ENCODE measurements at regions not wholly inside any gene's neighbourhood (a gene's known extent, or its start where the extent isn't known, plus 50 kb on each side); places are given as distances from the start of the nearest gene placed in this dataset.

DNA sequence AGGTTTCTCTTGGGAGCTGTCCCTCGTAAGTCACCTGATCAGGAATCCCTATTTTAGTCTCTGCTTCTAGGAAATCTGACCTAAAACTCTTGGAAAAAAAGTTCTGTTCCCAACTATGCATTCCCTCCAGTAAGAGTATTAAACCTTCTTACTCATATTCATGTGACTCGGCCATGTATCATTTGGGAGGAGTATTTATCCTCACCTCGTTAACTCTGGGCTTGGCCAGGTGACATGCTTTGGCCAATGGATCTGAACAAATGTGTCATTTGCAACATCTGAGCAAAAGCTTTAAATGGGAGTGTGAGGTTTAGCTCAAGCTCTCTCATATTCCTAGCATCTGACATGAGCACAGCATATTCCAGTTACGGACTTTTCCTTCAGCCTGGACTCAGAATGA is 226.8 kb downstream of the NUAK1 start:
- Mint-ChIP-seq H3K9me3 (peaks cover 0 to 15% (median 5%) of the 10 kb centered on the region in 7 donors), H3K36me3 (no peaks in the 10 kb centered on the region), H3K27me3 (peaks cover 0 to 9% (median 0%) of the 10 kb centered on the region in 3 donors), H3K4me1 (no peaks in the 10 kb centered on the region), H3K27ac (no peak overlapping the region), H3K4me3 (no peak overlapping the region)
- DNase-seq = no peak
- no peak for ATAC-seq (ENCODE audit: low read depth in 2 of 2)

DNA sequence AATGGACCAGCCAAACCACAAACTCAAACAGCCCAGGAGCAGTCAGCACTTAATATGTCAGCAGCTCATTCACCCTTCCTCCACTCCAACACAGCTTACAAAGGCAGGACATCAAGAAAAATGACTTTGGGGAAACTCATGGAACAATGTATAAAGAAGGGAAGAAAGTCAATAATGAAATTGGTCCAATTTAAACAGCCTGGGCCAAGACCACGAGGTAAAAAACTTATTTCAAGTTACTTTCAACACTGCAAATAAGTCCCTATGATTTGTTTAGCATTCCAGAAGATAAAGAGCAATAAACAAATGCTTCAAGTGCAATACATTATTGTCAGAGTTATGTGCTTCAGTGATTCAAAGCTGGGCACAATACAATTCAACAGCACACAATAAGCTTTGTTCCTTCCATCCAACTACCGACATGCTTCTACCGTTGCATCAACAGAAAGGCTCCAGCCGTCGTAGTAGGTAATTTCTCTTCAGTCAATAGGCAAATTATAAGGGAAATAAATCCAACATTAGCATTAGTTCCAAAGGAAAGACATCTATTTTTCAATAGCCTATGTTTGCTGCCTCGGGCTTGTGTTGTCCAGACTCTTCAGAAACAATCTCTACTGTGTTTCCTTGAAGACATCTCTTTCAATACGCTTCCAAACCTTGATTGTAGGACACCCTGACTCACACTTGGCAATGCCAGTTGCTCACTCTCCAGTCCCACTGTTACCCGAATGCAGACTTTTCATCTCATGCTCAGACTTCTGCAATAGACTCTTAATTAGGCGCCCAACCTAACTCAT is 225.7 kb downstream of the NUAK1 start:
- peaks cover 0 to 5% (median 0%) of the 10 kb centered on the region in 3 donors for H3K27me3 Mint-ChIP-seq
- no peaks in the 10 kb centered on the region for H3K4me1 Mint-ChIP-seq
- peaks cover 0 to 15% (median 5%) of the 10 kb centered on the region in 7 donors for H3K9me3 Mint-ChIP-seq

DNA sequence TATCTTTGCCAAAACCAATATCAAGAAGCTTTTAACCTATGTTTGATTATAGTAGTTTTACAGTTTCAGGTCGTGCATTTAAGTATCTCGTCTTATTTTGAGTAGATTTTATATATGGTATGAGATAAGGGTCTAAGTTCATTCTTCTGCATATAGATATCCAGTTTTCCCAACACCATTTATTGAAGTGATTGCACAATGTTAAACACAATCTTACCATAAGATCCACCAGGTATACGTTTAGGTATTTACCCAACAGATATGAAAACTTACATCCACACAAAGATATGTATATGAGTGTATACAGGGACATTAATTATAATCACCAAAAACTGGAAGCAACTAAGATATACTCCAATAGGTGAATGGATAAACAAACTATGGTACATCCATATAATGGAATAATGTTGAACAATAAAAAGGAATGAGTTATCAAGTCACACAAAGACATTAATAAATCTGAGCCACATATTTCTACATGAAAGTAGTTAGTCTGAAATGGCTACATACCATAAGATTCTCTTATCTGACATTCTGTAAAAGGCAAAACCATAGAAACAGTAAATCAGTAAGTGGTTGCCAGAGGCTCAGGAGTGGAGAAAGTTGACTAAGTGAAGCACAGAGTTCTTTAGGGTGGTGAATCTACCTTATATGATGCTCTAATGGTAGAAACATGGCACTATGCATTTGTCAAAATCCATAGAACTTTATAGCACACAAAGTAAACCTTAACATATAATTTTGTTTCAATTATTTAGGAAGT is 222.6 kb downstream of the NUAK1 start:
- no peak overlapping the region for H3K4me3 Mint-ChIP-seq
- ATAC-seq (ENCODE audit: low read depth in 2 of 2) (no peak), DNase-seq (no peak)
- no peaks in the 10 kb centered on the region for H3K4me1 Mint-ChIP-seq
- peaks cover 0 to 9% (median 5%) of the 10 kb centered on the region in 3 donors for H3K27me3 Mint-ChIP-seq
- H3K9me3 Mint-ChIP-seq = peaks cover 0 to 15% (median 4%) of the 10 kb centered on the region in 7 donors
- H3K36me3 Mint-ChIP-seq = no peaks in the 10 kb centered on the region
- H3K27ac Mint-ChIP-seq = no peak overlapping the region

More for the DNA sequence above, 225.7 kb downstream of the NUAK1 start:
- Mint-ChIP-seq H3K4me3 (no peak overlapping the region), H3K27ac (no peak overlapping the region), H3K36me3 (no peaks in the 10 kb centered on the region)
- no peak for ATAC-seq (ENCODE audit: low read depth in 2 of 2)
- no peak for DNase-seq

DNA sequence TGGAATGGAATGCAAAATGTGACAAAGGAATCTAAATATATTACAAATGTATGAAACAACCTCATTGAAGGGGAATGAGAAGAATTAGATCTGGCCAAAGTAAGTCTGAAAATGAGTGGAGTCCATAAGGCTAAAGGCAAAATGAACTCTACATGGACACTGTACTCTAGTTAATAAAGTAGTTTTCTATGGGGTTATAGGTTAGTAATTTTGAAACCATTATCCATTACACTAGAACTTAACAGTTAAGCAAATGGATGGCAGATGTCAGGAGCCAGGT is 222.1 kb downstream of the NUAK1 start:
- ATAC-seq (ENCODE audit: low read depth in 2 of 2) (no peak), DNase-seq (no peak)
- Mint-ChIP-seq H3K36me3 (no peaks in the 10 kb centered on the region), H3K4me1 (no peaks in the 10 kb centered on the region), H3K4me3 (no peak overlapping the region), H3K27ac (no peak overlapping the region), H3K27me3 (peaks cover 0 to 9% (median 5%) of the 10 kb centered on the region in 3 donors), H3K9me3 (peaks cover 0 to 15% (median 4%) of the 10 kb centered on the region in 7 donors)

DNA sequence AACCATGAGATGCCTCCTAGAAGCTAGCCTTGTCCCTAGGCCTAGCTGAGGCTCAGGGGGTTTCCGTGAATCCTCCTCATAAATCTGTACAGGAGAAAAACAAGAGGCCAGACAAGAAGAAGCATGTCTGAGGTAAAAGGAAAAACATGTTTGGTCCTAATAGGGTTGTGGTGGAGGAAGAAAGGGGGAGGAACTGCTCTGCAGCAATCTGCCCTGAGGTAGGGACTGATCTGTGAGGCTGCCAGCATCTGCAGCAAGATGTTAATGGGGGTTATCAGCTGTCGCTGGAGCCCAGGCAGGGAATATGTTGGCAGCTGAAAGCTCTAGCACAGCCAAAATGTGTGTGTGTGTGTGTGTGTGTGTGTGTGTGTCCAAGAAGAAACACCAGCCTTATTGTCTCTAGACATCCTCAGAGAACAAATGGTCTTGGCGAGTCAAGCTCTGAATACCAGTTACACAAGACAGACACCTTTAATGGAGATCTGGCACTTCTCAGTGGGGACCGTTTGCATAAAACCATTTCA is 218.5 kb downstream of the NUAK1 start:
- Mint-ChIP-seq H3K9me3 (peaks cover 0 to 10% (median 0%) of the 10 kb centered on the region in 7 donors), H3K4me1 (no peaks in the 10 kb centered on the region), H3K27me3 (peaks cover 0 to 9% (median 0%) of the 10 kb centered on the region in 3 donors), H3K27ac (peak overlapping the region in 1 of 6 donors; percentile 78), H3K4me3 (no peak overlapping the region), H3K36me3 (no peaks in the 10 kb centered on the region)
- ATAC-seq (ENCODE audit: low read depth in 2 of 2) (no peak), DNase-seq (no peak)

DNA sequence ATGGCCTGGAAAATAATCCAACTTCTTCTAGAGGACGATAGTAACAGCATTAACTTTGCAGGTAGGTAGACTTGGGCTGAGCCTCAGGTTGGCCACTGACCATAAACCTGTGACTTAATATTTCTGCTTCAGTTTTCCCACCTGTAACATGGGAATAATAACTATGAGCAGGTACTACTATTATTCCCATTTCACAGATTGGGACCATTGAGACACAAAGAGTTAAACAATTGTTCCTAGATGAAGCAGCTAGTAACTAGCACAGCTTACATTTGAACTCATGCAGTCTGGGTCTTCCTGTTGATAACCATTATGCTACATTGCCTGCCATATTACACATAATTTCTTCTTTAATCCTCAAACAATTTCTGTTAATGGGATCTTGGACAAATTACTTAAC is 217.7 kb downstream of the NUAK1 start:
- DNase-seq (no peak), ATAC-seq (ENCODE audit: low read depth in 2 of 2) (no peak)
- H3K4me1 Mint-ChIP-seq = no peaks in the 10 kb centered on the region
- H3K9me3 Mint-ChIP-seq = peaks cover 0 to 3% (median 0%) of the 10 kb centered on the region in 7 donors
- no peaks in the 10 kb centered on the region for H3K36me3 Mint-ChIP-seq
- no peak overlapping the region for H3K27ac Mint-ChIP-seq
- H3K4me3 Mint-ChIP-seq = no peak overlapping the region
- peaks cover 0 to 9% (median 0%) of the 10 kb centered on the region in 3 donors for H3K27me3 Mint-ChIP-seq

DNA sequence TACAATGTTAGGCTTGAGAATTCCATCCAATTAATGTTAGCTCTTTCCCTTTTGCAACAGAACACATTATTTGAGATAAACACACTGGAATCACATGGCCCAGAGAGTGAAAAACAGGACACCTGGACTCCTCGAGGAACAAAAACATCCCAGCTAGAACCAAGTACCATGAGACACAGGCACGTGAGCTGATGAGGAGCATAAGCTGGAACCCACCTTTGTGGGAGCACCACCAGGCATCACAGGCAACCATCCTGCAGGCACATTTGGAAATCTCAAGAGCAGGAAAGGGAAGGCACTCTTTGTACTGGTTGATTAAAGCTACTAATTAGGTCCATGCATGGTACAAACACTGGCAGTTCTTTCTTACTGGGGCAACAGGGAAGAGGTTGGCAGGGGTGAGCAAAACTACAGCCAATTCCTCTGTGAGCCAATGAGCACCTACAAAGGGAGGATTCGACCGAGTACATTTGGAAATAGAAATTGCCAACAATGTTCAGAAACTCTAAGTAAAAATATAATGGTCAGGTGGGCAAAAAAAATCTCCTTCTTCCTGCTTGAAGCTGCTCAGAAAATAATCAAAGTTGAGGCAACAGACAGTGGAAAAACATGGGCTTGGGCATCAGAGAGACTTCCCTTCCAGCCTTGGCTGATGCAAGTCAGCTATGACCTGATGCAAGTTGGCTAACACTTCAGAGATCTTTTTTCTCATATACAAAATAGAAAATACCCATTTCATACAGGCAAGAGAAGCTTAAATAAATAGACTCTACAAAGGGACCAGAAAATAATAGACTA is 216.7 kb downstream of the NUAK1 start:
- peaks cover 0 to 2% (median 0%) of the 10 kb centered on the region in 7 donors for H3K9me3 Mint-ChIP-seq
- DNase-seq = no peak
- no peaks in the 10 kb centered on the region for H3K4me1 Mint-ChIP-seq
- no peak overlapping the region for H3K27ac Mint-ChIP-seq
- no peak overlapping the region for H3K4me3 Mint-ChIP-seq
- H3K27me3 Mint-ChIP-seq = peaks cover 0 to 9% (median 0%) of the 10 kb centered on the region in 3 donors
- no peaks in the 10 kb centered on the region for H3K36me3 Mint-ChIP-seq
- ATAC-seq (ENCODE audit: low read depth in 2 of 2) = no peak

DNA sequence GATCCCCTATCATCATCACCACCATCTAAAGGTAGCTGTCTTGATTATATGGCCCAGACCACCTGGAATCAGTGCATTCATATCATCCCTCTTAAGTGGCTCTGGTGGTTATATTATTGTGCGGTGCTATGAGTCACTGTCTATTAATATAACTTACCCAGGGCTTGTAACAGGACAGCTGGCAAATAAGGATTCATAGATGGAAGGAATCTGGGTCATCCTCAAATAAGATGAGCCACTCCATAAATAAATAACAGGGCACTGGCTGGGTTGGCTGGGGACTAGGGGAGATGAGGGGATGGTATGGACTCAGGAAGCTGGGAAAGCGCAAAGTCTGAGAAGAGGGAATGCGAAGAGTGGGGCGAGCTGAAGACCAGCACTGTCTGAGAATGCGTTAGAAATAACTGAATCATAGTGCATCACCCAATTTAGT is 216.1 kb downstream of the NUAK1 start:
- Mint-ChIP-seq H3K4me3 (no peak overlapping the region), H3K4me1 (no peaks in the 10 kb centered on the region), H3K27me3 (peaks cover 0 to 9% (median 0%) of the 10 kb centered on the region in 3 donors), H3K36me3 (peaks cover 0 to 3% of the 10 kb centered on the region in 2 donors), H3K9me3 (peaks cover 0 to 7% (median 2%) of the 10 kb centered on the region in 7 donors), H3K27ac (no peak overlapping the region)
- ATAC-seq (ENCODE audit: low read depth in 2 of 2) (no peak), DNase-seq (no peak)

DNA sequence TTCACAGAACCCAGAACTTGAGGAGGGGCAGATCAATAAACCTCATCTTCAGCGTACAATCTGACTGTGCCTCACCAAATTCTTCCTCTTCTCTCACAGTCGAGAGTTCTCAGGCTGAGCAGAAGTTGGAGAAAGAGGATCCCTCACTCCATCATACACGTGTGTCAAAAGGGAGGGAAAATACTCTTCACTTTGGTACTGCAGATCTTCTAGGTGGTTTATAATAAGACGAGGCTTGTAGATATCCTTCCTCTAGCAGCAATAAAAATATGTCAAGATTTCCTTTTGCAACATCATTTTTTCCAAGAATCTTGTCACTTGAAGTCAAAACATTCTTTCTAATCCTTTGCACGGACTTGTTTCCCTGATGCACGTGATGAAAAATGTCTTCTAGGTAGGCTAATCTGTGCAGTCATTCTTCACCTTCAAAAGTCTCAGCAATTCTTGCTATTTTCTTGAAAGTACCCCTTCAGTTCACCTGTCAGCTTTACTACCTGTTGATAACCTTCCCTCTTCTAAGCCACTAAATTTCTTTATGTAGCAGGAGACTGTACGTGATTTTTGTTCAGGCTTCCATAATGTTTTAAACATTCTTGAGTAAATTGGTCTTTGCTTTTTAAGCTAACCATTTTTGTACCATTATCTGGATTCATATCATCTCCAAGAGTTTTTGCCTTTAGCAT is 214.1 kb downstream of the NUAK1 start:
- ATAC-seq (ENCODE audit: low read depth in 2 of 2) (no peak), DNase-seq (no peak)
- H3K9me3 Mint-ChIP-seq = peaks cover 0 to 10% (median 6%) of the 10 kb centered on the region in 7 donors
- no peaks in the 10 kb centered on the region for H3K4me1 Mint-ChIP-seq
- H3K27ac Mint-ChIP-seq = no peak overlapping the region
- H3K27me3 Mint-ChIP-seq = peaks cover 0 to 10% (median 6%) of the 10 kb centered on the region in 3 donors
- no peak overlapping the region for H3K4me3 Mint-ChIP-seq
- H3K36me3 Mint-ChIP-seq = peaks cover 0 to 5% of the 10 kb centered on the region in 2 donors

DNA sequence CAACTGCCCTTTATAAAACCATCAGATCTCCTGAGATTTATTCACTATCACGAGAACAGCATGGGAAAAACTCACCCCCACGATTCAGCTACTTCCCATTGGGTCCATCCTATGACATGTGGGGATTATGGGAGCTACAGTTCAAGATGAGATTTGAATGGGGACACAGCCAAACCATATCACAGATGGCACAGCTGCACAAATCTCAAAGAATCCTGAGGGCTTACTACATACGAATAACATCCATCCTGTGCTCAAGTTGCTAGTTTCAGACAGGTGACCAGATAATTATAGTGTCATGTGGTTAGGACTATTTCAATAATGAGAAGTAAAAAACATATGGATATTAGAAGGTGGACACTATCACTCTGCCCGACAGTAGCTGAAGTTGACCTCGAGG is 211.2 kb downstream of the NUAK1 start:
- H3K9me3 Mint-ChIP-seq = peaks cover 0 to 10% (median 6%) of the 10 kb centered on the region in 7 donors
- ATAC-seq (ENCODE audit: low read depth in 2 of 2) = no peak
- no peak overlapping the region for H3K27ac Mint-ChIP-seq
- no peaks in the 10 kb centered on the region for H3K4me1 Mint-ChIP-seq
- peaks cover 0 to 10% (median 0%) of the 10 kb centered on the region in 3 donors for H3K27me3 Mint-ChIP-seq
- DNase-seq = no peak
- peaks cover 0 to 5% of the 10 kb centered on the region in 2 donors for H3K36me3 Mint-ChIP-seq
- H3K4me3 Mint-ChIP-seq = no peak overlapping the region

DNA sequence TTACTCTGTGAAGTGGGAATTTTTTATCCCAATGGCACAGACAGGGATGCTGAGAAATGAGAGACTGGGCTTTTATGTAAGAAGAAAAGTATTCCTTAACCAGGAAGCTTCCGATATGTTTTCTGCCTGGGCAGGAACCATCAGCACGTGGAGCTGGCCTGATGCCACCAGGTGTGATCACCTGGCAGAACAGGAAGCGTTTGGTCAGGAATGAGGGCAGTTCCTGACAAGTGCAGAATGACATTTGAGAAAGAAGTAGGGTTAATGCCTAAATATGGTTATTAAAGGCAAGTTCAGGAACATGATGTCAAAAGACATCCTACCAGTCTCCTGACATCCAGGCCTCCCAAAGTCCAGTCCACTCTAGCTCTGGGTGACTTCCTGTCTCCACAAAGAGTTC is 210.3 kb downstream of the NUAK1 start:
- Mint-ChIP-seq H3K9me3 (peaks cover 0 to 10% (median 4%) of the 10 kb centered on the region in 7 donors), H3K27me3 (peaks cover 0 to 10% (median 0%) of the 10 kb centered on the region in 3 donors), H3K4me1 (no peaks in the 10 kb centered on the region), H3K27ac (no peak overlapping the region), H3K36me3 (peaks cover 0 to 5% of the 10 kb centered on the region in 2 donors), H3K4me3 (no peak overlapping the region)
- DNase-seq (no peak), ATAC-seq (ENCODE audit: low read depth in 2 of 2) (no peak)

DNA sequence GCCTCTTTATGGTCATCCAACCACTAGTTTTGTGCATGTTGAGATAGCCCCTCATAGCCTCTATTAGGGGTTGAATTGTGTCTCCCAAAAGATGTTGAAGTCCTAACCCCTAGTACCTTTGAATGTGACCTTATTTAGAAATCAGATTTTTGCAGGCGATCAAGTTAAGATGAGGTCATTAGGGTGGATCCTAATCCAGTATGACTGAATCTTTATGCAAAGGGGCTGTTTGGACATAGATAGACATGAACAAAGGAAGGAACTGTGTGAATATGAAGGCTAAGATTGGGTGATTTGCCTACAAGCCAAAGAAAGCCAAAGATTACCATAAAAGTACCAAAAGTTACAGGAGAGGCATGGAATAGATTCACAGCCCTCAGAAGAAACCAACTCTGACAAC is 209.6 kb downstream of the NUAK1 start:
- DNase-seq = no peak
- no peak overlapping the region for H3K27ac Mint-ChIP-seq
- H3K4me1 Mint-ChIP-seq = no peaks in the 10 kb centered on the region
- H3K4me3 Mint-ChIP-seq = no peak overlapping the region
- peaks cover 0 to 5% of the 10 kb centered on the region in 2 donors for H3K36me3 Mint-ChIP-seq
- H3K9me3 Mint-ChIP-seq = peaks cover 0 to 10% (median 4%) of the 10 kb centered on the region in 7 donors
- no peak for ATAC-seq (ENCODE audit: low read depth in 2 of 2)
- H3K27me3 Mint-ChIP-seq = peaks cover 0 to 10% (median 5%) of the 10 kb centered on the region in 3 donors
